Activated CD4-positive, alpha-beta T cell treated with anti-CD3 and anti-CD28 coated beads, Interleukin-2, amount 10 ng/mL, durations not matched to agents 7 days and 5 days (primary cell): ENCODE measurements at regions not wholly inside any gene's neighbourhood (a gene's known extent, or its start where the extent isn't known, plus 50 kb on each side); places are given as distances from the start of the nearest gene placed in this dataset.

Experiments used
- CTCF ChIA-PET: fragments of 350-600 bp; sonication (Branson Sonifier 250); formaldehyde crosslinking; loops from one replicate; lab custom pipeline; 2021; ENCODE audit warnings: antibody characterized with exemption; lab: Charles Lee
- POLR2A ChIA-PET: fragments of 350-600 bp; sonication (Branson Sonifier 250); formaldehyde crosslinking; loops from one replicate; lab custom pipeline; 2021; ENCODE audit warnings: antibody characterized with exemption; lab: Charles Lee
- DNase-seq: peaks from one replicate; pipeline ENCODE4 v3.0.0-alpha.2; 2020
- H3K27ac Mint-ChIP-seq: one replicate; pipeline ENCODE4 v1.8.0; 2021; ENCODE audit warnings: mild to moderate bottlenecking, moderate library complexity, mixed read lengths
- H3K27me3 Mint-ChIP-seq: one replicate; pipeline ENCODE4 v1.8.0; 2021; ENCODE audit warnings: mixed read lengths
- H3K36me3 Mint-ChIP-seq: one replicate; pipeline ENCODE4 v1.8.0; 2021; ENCODE audit warnings: low read depth, mixed read lengths
- H3K4me1 Mint-ChIP-seq: one replicate; pipeline ENCODE4 v1.8.0; 2021; ENCODE audit warnings: mixed read lengths
- H3K4me3 Mint-ChIP-seq: one replicate; pipeline ENCODE4 v1.8.0; 2021; ENCODE audit warnings: mild to moderate bottlenecking, moderate library complexity, mixed read lengths
- H3K9me3 Mint-ChIP-seq: one replicate; pipeline ENCODE4 v1.8.0; 2021; ENCODE audit warnings: mixed read lengths

DNA sequence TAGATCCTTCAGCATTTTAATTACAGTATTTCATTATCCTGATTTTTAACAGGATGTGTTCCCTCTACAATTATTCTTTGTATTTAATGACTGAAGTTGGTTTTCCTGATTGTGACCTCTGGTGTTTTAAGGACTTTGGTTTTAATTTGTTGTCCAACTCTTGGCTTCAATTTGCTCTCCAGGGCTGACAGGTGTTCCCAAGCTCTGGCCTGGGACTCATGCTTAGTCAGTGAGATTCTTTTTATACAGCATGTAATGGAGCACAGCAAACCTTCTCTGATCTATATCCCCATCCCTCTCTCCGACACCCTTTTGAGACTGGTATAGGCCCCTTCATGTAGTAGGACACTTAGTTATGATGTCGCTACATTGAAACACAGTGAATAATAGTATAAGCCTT lies 896.3 kb downstream of the TSN start:
- no peak for DNase-seq
- Mint-ChIP-seq H3K36me3 (no peaks in the 10 kb centered on the region), H3K27me3 (no peaks in the 10 kb centered on the region), H3K27ac (no peak overlapping the region), H3K4me3 (no peak overlapping the region), H3K9me3 (no peaks in the 10 kb centered on the region), H3K4me1 (no peaks in the 10 kb centered on the region)
- ChIA-PET CTCF (no interaction called here), POLR2A (no interaction called here)

DNA sequence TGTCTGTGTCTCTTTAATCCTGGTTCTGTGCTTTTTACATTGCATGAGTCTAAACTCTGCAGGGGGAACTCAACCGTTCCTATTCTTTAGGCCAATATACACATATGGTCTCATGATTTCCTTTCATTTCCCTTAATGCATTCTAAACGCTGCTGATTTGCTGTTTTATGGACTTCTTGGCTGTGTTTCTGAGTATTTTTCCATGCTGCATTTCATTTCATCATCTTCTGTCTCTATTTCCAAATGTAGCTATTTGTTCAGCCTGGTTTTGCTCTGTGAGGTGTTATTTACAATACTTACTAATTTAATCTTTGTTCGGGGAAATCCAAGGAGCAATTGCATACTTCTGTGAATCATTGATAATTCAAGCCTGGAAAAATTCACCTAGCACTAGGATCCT lies 897.2 kb downstream of the TSN start:
- no peak for DNase-seq
- Mint-ChIP-seq H3K4me1 (no peaks in the 10 kb centered on the region), H3K36me3 (no peaks in the 10 kb centered on the region), H3K4me3 (no peak overlapping the region), H3K27me3 (no peaks in the 10 kb centered on the region), H3K9me3 (no peaks in the 10 kb centered on the region), H3K27ac (no peak overlapping the region)
- POLR2A ChIA-PET, result no interaction called here
- CTCF ChIA-PET, result no interaction called here

DNA sequence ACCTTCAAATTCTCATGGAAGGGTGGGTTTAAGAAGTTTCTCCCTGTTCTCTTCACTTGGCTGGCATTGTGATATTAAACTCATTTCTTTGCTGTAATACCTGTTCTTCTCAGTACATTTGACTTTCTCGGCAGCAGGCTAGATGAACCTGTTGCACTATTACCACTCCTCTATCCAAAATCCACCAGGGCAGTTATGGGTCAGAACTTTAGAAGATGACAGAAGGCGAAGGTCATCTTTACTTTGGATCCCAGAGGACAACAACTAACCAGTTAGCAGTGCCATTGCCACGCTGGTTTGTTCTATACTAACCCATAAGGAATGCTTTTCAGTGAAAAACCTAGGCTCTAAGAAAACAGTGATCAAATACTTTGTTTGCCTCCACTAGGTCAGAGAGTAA lies 901.0 kb downstream of the TSN start:
- no peaks in the 10 kb centered on the region for H3K9me3 Mint-ChIP-seq
- DNase-seq, result no peak
- H3K4me1 Mint-ChIP-seq, result no peaks in the 10 kb centered on the region
- no peaks in the 10 kb centered on the region for H3K36me3 Mint-ChIP-seq
- ChIA-PET POLR2A (no interaction called here), CTCF (no interaction called here)
- H3K27me3 Mint-ChIP-seq, result peaks cover 5% of the 10 kb centered on the region
- no peak overlapping the region for H3K27ac Mint-ChIP-seq
- H3K4me3 Mint-ChIP-seq, result no peak overlapping the region

DNA sequence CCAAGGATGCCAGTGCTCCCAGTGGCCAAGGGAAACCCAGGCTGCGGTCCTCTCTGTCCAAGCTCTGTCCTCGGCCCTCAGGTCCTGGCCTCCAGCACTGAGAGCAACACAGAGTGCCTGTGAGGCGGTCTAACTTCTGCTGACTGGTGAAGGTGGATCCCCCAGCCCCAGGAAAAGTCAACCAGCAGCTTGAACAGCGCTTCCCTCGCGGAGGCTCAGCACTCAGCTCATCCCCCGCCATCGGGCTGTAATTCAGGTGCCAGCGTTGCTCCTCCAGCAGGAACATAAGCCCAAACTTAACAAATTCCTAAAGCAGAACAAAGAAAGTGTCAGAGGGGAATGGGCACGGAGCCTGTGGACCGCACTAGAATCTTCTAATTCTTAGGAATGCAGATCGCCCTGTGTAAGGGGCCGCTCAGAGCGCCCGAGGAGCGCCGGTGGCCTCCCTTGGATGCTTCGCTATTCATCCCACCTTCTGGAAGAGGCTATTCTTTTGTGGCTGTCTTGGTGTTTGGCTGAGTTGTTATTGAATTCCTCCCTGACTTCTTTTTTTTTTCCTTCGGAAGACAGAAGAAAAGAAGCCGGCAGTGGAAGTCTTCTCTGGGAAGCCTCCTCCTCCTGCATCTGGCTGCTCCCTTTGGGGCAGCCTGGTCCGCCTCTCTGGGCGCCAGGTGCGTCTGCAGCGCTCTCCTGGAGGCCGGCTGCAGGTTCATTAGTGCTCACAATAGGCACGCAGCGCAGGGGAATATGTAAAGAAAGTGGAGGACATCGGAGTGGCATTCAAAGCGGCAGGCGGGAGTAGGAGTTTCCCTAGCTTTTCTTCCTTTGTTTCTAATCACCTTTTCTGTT lies 905.6 kb downstream of the TSN start:
- CTCF ChIA-PET, result no interaction called here
- Mint-ChIP-seq H3K4me3 (no peak overlapping the region), H3K4me1 (no peaks in the 10 kb centered on the region), H3K9me3 (no peaks in the 10 kb centered on the region), H3K27ac (no peak overlapping the region), H3K27me3 (peaks cover 6% of the 10 kb centered on the region), H3K36me3 (no peaks in the 10 kb centered on the region)
- DNase-seq, result no peak
- POLR2A ChIA-PET, result no interaction called here

DNA sequence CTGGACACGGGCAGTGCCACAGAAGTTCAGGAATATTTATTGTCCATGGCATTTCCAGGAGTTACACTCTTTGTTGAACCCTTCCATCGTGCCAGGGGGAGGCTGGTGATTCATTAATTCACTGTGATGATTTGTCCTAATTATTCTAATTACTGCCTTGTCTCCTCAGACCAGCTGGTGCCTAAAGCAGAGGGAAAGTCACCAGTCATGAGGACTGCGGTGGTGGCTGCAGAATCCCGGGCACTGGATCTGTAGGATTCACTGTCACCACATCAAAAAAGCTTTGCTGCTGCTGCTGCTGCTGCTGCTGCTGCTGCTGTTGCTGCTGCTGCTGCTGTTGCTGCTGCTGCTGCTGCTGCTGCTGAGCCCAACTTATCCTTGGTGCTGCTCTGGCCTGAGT lies 908.2 kb downstream of the TSN start:
- Mint-ChIP-seq H3K27me3 (peaks cover 6% of the 10 kb centered on the region), H3K4me3 (no peak overlapping the region), H3K9me3 (no peaks in the 10 kb centered on the region), H3K27ac (no peak overlapping the region), H3K36me3 (no peaks in the 10 kb centered on the region), H3K4me1 (no peaks in the 10 kb centered on the region)
- ChIA-PET CTCF (no interaction called here), POLR2A (no interaction called here)
- no peak for DNase-seq

DNA sequence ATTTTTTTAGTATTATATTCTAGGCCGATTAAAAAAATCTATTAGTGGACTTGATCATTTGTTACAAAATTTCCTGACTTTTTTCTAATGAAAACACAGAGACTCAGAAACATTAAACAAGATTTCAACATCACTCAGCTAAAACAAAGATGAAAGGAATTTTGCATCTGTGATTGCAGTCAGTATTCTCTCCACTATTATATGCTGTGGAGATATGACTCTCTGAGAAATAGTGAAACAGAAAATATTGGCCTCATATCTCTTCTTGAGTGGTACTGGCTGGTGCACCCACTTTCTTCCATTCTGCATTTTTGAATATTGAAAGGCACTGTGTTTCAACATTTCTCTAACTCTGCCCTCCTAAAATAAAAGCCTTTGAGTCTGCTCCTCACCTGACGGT lies 914.2 kb downstream of the TSN start:
- Mint-ChIP-seq H3K36me3 (no peaks in the 10 kb centered on the region), H3K9me3 (no peaks in the 10 kb centered on the region), H3K4me3 (no peak overlapping the region), H3K27me3 (no peaks in the 10 kb centered on the region), H3K27ac (no peak overlapping the region), H3K4me1 (no peaks in the 10 kb centered on the region)
- ChIA-PET POLR2A (no interaction called here), CTCF (interaction anchor here (0.6 kb wide), 1 partner anchor 275 kb away, joined by 3 read pairs; no protein-coding TSS in a partner anchor)
- no peak for DNase-seq

DNA sequence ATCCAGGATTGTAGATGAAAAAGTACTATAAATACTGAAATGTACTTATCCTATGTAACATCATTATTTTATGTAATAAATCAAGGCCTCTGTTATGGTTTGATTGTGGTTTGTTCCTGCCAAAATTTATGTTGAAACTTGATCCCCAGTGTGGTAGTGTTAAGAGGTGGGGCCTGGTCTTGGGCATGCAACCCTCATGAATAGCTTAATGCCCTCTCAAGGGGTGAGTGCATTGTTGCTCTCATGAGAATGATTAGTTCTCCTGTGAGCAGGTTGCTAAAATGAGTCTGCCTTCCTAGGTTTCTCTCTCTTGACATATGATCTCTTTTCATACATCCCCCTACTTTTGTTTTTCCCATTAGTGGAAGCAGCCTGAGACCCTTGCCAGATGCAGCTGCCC lies 915.4 kb downstream of the TSN start:
- H3K27ac Mint-ChIP-seq, result no peak overlapping the region
- H3K36me3 Mint-ChIP-seq, result no peaks in the 10 kb centered on the region
- POLR2A ChIA-PET, result no interaction called here
- CTCF ChIA-PET, result no interaction called here
- no peaks in the 10 kb centered on the region for H3K4me1 Mint-ChIP-seq
- no peaks in the 10 kb centered on the region for H3K27me3 Mint-ChIP-seq
- no peak for DNase-seq
- H3K4me3 Mint-ChIP-seq, result no peak overlapping the region
- no peaks in the 10 kb centered on the region for H3K9me3 Mint-ChIP-seq

DNA sequence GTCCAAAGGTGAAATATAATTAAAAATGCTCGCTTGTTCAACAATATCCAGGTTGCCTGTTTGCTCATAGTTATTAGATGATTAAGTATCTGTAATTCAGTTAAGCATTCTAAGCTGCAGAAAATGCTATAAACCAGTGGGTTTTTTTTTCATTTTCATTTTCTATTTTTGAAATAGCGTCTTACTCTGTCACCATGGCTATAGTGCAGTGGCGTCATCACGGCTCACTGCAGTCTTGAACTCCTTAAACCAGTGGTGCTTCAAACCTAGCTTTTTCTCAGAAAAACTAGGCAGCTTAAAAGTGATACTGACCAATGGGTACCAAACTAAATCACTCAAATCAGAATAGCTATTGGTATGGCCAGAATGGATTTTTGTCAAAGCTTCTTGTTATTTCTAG lies 925.2 kb downstream of the TSN start:
- Mint-ChIP-seq H3K4me1 (no peaks in the 10 kb centered on the region), H3K9me3 (peaks cover 5% of the 10 kb centered on the region), H3K27me3 (no peaks in the 10 kb centered on the region), H3K27ac (no peak overlapping the region), H3K36me3 (no peaks in the 10 kb centered on the region), H3K4me3 (no peak overlapping the region)
- DNase-seq, result no peak
- POLR2A ChIA-PET, result no interaction called here
- CTCF ChIA-PET, result interaction anchor here (0.6 kb wide), 1 partner anchor 33 kb away, joined by 3 read pairs; no protein-coding TSS in a partner anchor

DNA sequence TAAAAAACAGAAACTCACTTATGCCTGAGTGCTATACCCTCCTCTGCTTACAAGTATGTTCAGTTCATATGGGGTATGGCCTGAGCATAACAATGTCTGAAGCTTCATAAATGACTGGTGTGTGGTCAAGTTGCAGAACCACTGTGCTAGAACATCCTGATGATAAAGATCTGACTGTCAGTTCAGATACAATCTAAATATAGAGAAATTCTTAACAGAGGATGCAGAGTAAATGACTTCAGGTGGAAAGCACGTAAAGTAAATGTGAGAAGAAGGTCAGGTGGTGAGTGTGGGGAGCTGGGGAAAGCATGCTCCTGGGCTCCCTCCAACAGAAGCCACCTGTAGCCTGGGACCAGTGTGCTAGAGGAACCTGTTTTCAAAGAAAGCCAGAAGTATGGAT lies 926.2 kb downstream of the TSN start:
- no peak for DNase-seq
- Mint-ChIP-seq H3K27me3 (no peaks in the 10 kb centered on the region), H3K36me3 (no peaks in the 10 kb centered on the region), H3K4me1 (no peaks in the 10 kb centered on the region), H3K27ac (no peak overlapping the region), H3K4me3 (no peak overlapping the region), H3K9me3 (peaks cover 5% of the 10 kb centered on the region)
- ChIA-PET POLR2A (no interaction called here), CTCF (no interaction called here)

DNA sequence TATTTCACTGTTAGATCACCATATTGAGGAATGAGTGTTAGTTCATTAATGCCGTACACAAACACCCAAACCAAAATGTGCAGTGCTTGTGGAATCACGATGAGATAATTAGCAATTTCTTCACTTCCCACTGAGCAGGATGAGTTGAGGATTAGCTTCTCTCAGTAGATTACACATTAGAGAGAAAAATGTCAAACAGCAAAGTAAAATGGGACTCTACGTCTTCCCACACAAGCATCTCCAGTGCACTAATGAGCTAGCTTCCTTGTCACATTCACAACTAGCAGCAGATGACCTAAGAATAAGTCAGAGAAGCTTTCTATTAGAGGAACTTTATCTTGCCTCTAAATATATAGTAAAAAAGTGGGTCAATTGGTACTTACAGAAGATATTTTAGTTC lies 926.9 kb downstream of the TSN start:
- ChIA-PET CTCF (no interaction called here), POLR2A (no interaction called here)
- peaks cover 7% of the 10 kb centered on the region for H3K9me3 Mint-ChIP-seq
- H3K4me3 Mint-ChIP-seq, result no peak overlapping the region
- H3K27ac Mint-ChIP-seq, result no peak overlapping the region
- H3K36me3 Mint-ChIP-seq, result no peaks in the 10 kb centered on the region
- no peaks in the 10 kb centered on the region for H3K4me1 Mint-ChIP-seq
- no peaks in the 10 kb centered on the region for H3K27me3 Mint-ChIP-seq
- DNase-seq, result no peak

DNA sequence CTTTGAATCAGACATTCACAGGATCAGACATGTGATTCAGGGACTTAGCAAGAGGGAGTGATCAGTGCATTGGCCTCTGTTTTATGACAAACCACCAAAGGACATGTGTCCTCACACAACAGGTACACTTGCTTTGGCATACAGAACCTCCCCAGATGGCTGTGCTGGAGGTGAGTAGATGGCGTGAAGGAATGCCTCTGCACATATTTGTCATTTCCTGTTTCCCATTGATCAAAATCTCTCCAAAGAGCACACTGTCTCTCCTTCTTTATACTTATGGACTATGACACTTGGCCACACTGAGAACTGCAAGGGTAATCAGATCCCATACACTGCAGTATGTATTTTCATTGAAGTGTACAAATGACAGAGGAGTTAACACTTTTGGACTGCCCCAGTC lies 927.6 kb downstream of the TSN start:
- H3K4me1 Mint-ChIP-seq, result no peaks in the 10 kb centered on the region
- peaks cover 7% of the 10 kb centered on the region for H3K9me3 Mint-ChIP-seq
- H3K27ac Mint-ChIP-seq, result no peak overlapping the region
- CTCF ChIA-PET, result no interaction called here
- POLR2A ChIA-PET, result no interaction called here
- no peak overlapping the region for H3K4me3 Mint-ChIP-seq
- H3K27me3 Mint-ChIP-seq, result no peaks in the 10 kb centered on the region
- no peak for DNase-seq
- H3K36me3 Mint-ChIP-seq, result no peaks in the 10 kb centered on the region

DNA sequence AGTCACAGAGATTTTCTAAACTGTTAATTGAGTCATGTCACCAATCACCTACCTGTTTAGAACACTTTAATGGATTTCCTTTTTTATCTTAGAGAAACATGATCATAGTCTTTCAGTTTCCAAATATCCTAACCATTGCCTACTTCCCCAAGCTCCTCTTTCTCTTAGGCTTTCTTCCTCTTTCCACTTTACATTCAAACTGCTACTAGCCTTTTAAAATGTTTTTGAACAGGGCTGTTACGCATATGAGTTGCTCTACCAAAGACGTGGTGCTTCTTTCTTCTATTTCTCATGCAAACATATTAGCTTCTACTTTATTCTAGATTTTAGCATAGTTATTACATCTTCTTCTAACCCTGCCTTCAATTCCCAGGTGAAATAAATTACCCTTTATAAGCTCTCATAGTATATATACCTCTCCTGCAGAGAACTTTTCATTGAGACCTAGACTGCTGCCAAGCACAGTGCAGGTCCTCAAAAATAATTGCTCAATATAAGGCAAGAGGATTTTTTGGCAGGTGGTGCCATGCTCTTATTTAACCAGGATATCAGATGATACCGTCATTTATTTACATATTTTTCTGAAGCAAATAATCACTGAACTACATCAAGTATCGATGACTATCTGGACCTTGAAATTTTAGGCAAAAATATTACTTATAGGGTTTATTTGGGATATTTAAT lies 937.1 kb downstream of the TSN start:
- Mint-ChIP-seq H3K9me3 (peaks cover 4% of the 10 kb centered on the region), H3K27me3 (no peaks in the 10 kb centered on the region), H3K4me1 (no peaks in the 10 kb centered on the region), H3K27ac (no peak overlapping the region), H3K4me3 (no peak overlapping the region), H3K36me3 (no peaks in the 10 kb centered on the region)
- POLR2A ChIA-PET, result no interaction called here
- CTCF ChIA-PET, result no interaction called here
- no peak for DNase-seq

DNA sequence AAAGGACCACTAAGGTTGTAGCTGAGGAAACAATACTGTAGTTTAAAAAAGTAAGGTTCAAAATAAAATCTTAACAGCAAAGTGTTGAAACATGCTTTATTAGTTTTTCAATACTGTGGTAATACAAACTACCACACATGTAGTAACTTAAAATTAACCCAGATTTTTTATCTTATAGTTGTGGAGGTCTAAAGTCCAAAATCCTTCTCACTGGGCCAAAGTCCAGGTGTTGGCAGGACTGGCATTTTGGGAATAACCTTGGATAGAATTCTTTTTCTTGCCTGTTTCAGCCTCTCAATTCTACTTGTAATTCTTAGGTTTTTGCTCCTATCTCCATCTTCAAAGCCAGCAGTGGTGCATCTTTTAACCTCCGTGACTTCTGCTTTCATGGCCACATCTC lies 942.0 kb downstream of the TSN start:
- DNase-seq, result no peak
- no peaks in the 10 kb centered on the region for H3K4me1 Mint-ChIP-seq
- no peak overlapping the region for H3K4me3 Mint-ChIP-seq
- no peaks in the 10 kb centered on the region for H3K36me3 Mint-ChIP-seq
- H3K9me3 Mint-ChIP-seq, result peaks cover 4% of the 10 kb centered on the region
- ChIA-PET CTCF (no interaction called here), POLR2A (no interaction called here)
- H3K27me3 Mint-ChIP-seq, result no peaks in the 10 kb centered on the region
- no peak overlapping the region for H3K27ac Mint-ChIP-seq
